ENCODE measurements at regions not wholly inside any gene's neighbourhood (a gene's known extent, or its start where the extent isn't known, plus 50 kb on each side); places are given as distances from the start of the nearest gene placed in this dataset.

- Histone ChIP-seq H3K4me2 (ENCODE audit: control insufficient read depth, insufficient read depth) (no peak overlapping the region), H4K20me1 (ENCODE audit: control insufficient read depth, insufficient read depth) (no peaks in the 10 kb centered on the region), H3K4me3 (no peak overlapping the region), H3K4me1 (ENCODE audit: control insufficient read depth, insufficient read depth, low read length) (no peaks in the 10 kb centered on the region), H3K79me2 (ENCODE audit: control insufficient read depth, insufficient read depth, low read length) (no peaks in the 10 kb centered on the region), H3K36me3 (ENCODE audit: control insufficient read depth in 2 of 2, insufficient read depth in 2 of 2, low read length in 1 of 2) (no peaks in the 10 kb centered on the region), H3K9ac (ENCODE audit: control insufficient read depth, insufficient read depth, low read length) (no peak overlapping the region), H2AFZ (ENCODE audit: control insufficient read depth, low read depth, low read length) (no peak overlapping the region), H3K27me3 (replicated peaks in 1 of 2; ENCODE audit: control insufficient read depth in 2 of 2, insufficient read depth in 2 of 2, low read length in 1 of 2) (no peaks in the 10 kb centered on the region), H3K27ac (ENCODE audit: control insufficient read depth, insufficient read depth) (no peak overlapping the region), H3K9me3 (replicated peaks; ENCODE audit: control insufficient read depth, insufficient read depth, low read length) (no peaks in the 10 kb centered on the region)
- POLR2A ChIA-PET = no interaction called here
- TF ChIP-seq MEF2A (IDR thresholded peaks at IDR 0.05; ENCODE audit: insufficient read depth, low read depth, low read length) = no peak
- TF ChIP-seq NR2F1 (conservative IDR thresholded peaks at IDR 0.05) = no peak
- no peak for TF ChIP-seq SMAD1 (IDR thresholded peaks at IDR 0.05; ENCODE audit: low read depth, partially characterized antibody)
- SMC1A ChIA-PET (ENCODE audit: uncharacterized antibody, unreplicated experiment) = interaction anchor here (1.3 to 2.5 kb wide), 2 partner anchors 11 to 19 kb away, joined by 5 read pairs; no protein-coding TSS in a partner anchor
- no peak for DNase-seq (ENCODE audit: low read depth, low spot score)
- WGBS (ENCODE audit: insufficient coverage, insufficient replicate concordance, low lambda C conversion rate, missing lambda C conversion rate) = 23% methylated on average over 1 of the region's 1 CpG
- BruUV-seq (replicated peaks) = no TSS peak
- ATAC-seq = no peak
- CTCF ChIA-PET = interaction anchor here (1.0 kb wide), 1 partner anchor 10 kb away, joined by 4 read pairs; no protein-coding TSS in a partner anchor
- no peak for FAIRE-seq
- RAD21 ChIA-PET (ENCODE audit: unreplicated experiment) = no interaction called here
- in situ Hi-C loops (cut with MboI) (no loop called here), intact Hi-C loops (cut with micrococcal nuclease; ENCODE audit: unreplicated experiment) (no loop called here)
Measured at GRCh38 chr5:92976156-92976555, 604.9 kb downstream of the NR2F1-AS1 start.

GRCh38 chr5:92969781-92970237, 611.2 kb downstream of the NR2F1-AS1 start:
- 0% methylated on average over 2 of the region's 2 CpGs for WGBS (ENCODE audit: insufficient coverage, insufficient replicate concordance, low lambda C conversion rate, missing lambda C conversion rate)
- CTCF ChIA-PET = no interaction called here
- no peak for TF ChIP-seq TCF3 (IDR thresholded peaks at IDR 0.05; ENCODE audit: borderline replicate concordance, insufficient read depth, low read depth, low read length)
- no peak for TF ChIP-seq TCF12 (IDR thresholded peaks at IDR 0.05; ENCODE audit: low read depth, low read length)
- no peak for TF ChIP-seq SREBF2 (IDR thresholded peaks at IDR 0.05; ENCODE audit: low read length)
- no peak for TF ChIP-seq JUNB (IDR thresholded peaks at IDR 0.05)
- no peak for TF ChIP-seq ZNF274 (IDR thresholded peaks at IDR 0.05; ENCODE audit: insufficient read depth, insufficient read length)
- TF ChIP-seq, protein P1, sequence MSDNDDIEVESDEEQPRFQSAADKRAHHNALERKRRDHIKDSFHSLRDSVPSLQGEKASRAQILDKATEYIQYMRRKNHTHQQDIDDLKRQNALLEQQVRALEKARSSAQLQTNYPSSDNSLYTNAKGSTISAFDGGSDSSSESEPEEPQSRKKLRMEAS (IDR thresholded peaks at IDR 0.05; ENCODE audit: low read depth, low read length) = no peak
- TF ChIP-seq PML (IDR thresholded peaks at IDR 0.05; ENCODE audit: low read length) = no peak
- no peak for TF ChIP-seq NBN (IDR thresholded peaks at IDR 0.05)
- TF ChIP-seq CREB1 (IDR thresholded peaks at IDR 0.05; ENCODE audit: low read depth) = no peak
- no peak for TF ChIP-seq RAD21 (IDR thresholded peaks at IDR 0.05; ENCODE audit: insufficient read depth, low read depth, low read length)
- no peak for TF ChIP-seq RBBP5 (conservative IDR thresholded peaks at IDR 0.05)
- no peak for TF ChIP-seq RELB (IDR thresholded peaks at IDR 0.05; ENCODE audit: low read depth)
- no peak for TF ChIP-seq YBX1 (IDR thresholded peaks at IDR 0.05)
- no peak for TF ChIP-seq SUPT20H (IDR thresholded peaks at IDR 0.05; ENCODE audit: borderline replicate concordance, control insufficient read depth, low read depth, low read length)

More at GRCh38 chr5:92969781-92970237, 611.2 kb downstream of the NR2F1-AS1 start:
- H4K20me1 ChIP-seq (ENCODE audit: control insufficient read depth, insufficient read depth) = no peaks in the 10 kb centered on the region
- in situ Hi-C loops (cut with MboI) = no loop called here
- DNase-seq (ENCODE audit: low read depth, low spot score) (no peak), ATAC-seq (no peak), FAIRE-seq (no peak)
- intact Hi-C loops (cut with micrococcal nuclease; ENCODE audit: unreplicated experiment) = no loop called here
- no peaks in the 10 kb centered on the region for H3K27me3 ChIP-seq (replicated peaks in 1 of 2; ENCODE audit: control insufficient read depth in 2 of 2, insufficient read depth in 2 of 2, low read length in 1 of 2)
- H3K36me3 ChIP-seq (ENCODE audit: control insufficient read depth in 2 of 2, insufficient read depth in 2 of 2, low read length in 1 of 2) = no peaks in the 10 kb centered on the region
- H3K4me1 ChIP-seq (ENCODE audit: control insufficient read depth, insufficient read depth, low read length) = no peaks in the 10 kb centered on the region
- no peak overlapping the region for H3K27ac ChIP-seq (ENCODE audit: control insufficient read depth, insufficient read depth)
- BruUV-seq (replicated peaks) = no TSS peak
- no peak overlapping the region for H3K4me3 ChIP-seq
- no peak overlapping the region for H2AFZ ChIP-seq (ENCODE audit: control insufficient read depth, low read depth, low read length)
- ChIA-PET RAD21 (ENCODE audit: unreplicated experiment) (no interaction called here), POLR2A (no interaction called here), SMC1A (ENCODE audit: uncharacterized antibody, unreplicated experiment) (interaction anchor here (0.7 to 1.9 kb wide), 2 partner anchors 14 to 18 kb away, joined by 3 to 5 read pairs; no protein-coding TSS in a partner anchor)
- H3K9ac ChIP-seq (ENCODE audit: control insufficient read depth, insufficient read depth, low read length) = no peak overlapping the region
- no peaks in the 10 kb centered on the region for H3K9me3 ChIP-seq (replicated peaks; ENCODE audit: control insufficient read depth, insufficient read depth, low read length)
- H3K4me2 ChIP-seq (ENCODE audit: control insufficient read depth, insufficient read depth) = no peak overlapping the region
- H3K79me2 ChIP-seq (ENCODE audit: control insufficient read depth, insufficient read depth, low read length) = no peaks in the 10 kb centered on the region

Data from GM12878 (cell line).